ENCODE measurements at regions not wholly inside any gene's neighbourhood (a gene's known extent, or its start where the extent isn't known, plus 50 kb on each side); places are given as distances from the start of the nearest gene placed in this dataset.

GRCh38 chr3:117101697-117102096 is 392.1 kb downstream of the TUSC7 start:
- TF ChIP-seq POLR2AphosphoS5 (IDR thresholded peaks at IDR 0.05), result no peak
- no peak for TF ChIP-seq POLR2A (IDR thresholded peaks at IDR 0.05)
- TF ChIP-seq, protein P1, sequence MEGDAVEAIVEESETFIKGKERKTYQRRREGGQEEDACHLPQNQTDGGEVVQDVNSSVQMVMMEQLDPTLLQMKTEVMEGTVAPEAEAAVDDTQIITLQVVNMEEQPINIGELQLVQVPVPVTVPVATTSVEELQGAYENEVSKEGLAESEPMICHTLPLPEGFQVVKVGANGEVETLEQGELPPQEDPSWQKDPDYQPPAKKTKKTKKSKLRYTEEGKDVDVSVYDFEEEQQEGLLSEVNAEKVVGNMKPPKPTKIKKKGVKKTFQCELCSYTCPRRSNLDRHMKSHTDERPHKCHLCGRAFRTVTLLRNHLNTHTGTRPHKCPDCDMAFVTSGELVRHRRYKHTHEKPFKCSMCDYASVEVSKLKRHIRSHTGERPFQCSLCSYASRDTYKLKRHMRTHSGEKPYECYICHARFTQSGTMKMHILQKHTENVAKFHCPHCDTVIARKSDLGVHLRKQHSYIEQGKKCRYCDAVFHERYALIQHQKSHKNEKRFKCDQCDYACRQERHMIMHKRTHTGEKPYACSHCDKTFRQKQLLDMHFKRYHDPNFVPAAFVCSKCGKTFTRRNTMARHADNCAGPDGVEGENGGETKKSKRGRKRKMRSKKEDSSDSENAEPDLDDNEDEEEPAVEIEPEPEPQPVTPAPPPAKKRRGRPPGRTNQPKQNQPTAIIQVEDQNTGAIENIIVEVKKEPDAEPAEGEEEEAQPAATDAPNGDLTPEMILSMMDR (IDR thresholded peaks at IDR 0.05), result no peak
- Histone ChIP-seq H3K9me3 (no peaks in the 10 kb centered on the region), H3K36me3 (no peaks in the 10 kb centered on the region), H3K27me3 (replicated peaks; ENCODE audit: insufficient read depth) (no peaks in the 10 kb centered on the region), H3K4me1 (replicated peaks) (no peaks in the 10 kb centered on the region), H3K4me3 (no peak overlapping the region), H3K27ac (no peak overlapping the region)
- no peak for DNase-seq (ENCODE audit: low spot score)
- intact Hi-C loops (cut with DNase I), result no loop called here
- WGBS, result 100% methylated on average over 1 of the region's 1 CpG

DNA sequence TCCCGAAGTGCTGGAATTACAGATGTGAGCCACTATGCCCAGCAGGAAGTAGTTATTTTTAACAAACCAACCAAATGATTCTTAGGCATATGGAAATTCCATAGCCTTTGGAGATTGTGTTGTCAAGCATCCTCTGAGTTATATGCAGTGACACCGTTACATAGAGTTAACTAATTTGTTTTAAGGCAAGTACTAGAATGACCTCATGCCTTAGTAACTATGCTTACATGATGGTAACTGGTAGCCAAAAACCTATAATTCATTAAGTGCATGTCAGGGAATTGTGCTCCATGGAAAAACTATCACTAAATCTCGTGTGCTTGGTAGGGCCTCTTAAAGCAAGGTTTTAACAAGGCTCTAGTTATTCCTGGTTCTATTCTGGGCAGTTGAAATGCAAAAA is 392.8 kb downstream of the TUSC7 start:
- no peaks in the 10 kb centered on the region for H3K9me3 ChIP-seq
- DNase-seq (ENCODE audit: low spot score), result no peak
- H3K4me1 ChIP-seq (replicated peaks), result no peaks in the 10 kb centered on the region
- H3K27ac ChIP-seq, result no peak overlapping the region
- TF ChIP-seq POLR2A (IDR thresholded peaks at IDR 0.05) (no peak), POLR2AphosphoS5 (IDR thresholded peaks at IDR 0.05) (no peak)
- TF ChIP-seq, protein P1 (IDR thresholded peaks at IDR 0.05), result no peak
- 88% methylated on average over 3 of the region's 3 CpGs for WGBS
- no peak overlapping the region for H3K4me3 ChIP-seq
- H3K27me3 ChIP-seq (replicated peaks; ENCODE audit: insufficient read depth), result no peaks in the 10 kb centered on the region
- intact Hi-C loops (cut with DNase I), result no loop called here
- H3K36me3 ChIP-seq, result no peaks in the 10 kb centered on the region

- DNase-seq (ENCODE audit: low spot score), result no peak
- H3K27ac ChIP-seq, result no peak overlapping the region
- H3K9me3 ChIP-seq, result no peaks in the 10 kb centered on the region
- 72% methylated on average over 3 of the region's 3 CpGs for WGBS
- H3K4me1 ChIP-seq (replicated peaks), result no peaks in the 10 kb centered on the region
- no peak overlapping the region for H3K4me3 ChIP-seq
- no peak for TF ChIP-seq POLR2AphosphoS5 (IDR thresholded peaks at IDR 0.05)
- TF ChIP-seq, protein P1 (IDR thresholded peaks at IDR 0.05), result no peak
- no peak for TF ChIP-seq POLR2A (IDR thresholded peaks at IDR 0.05)
- intact Hi-C loops (cut with DNase I), result no loop called here
- H3K27me3 ChIP-seq (replicated peaks; ENCODE audit: insufficient read depth), result no peaks in the 10 kb centered on the region
- H3K36me3 ChIP-seq, result no peaks in the 10 kb centered on the region
Observed at GRCh38 chr3:117103675-117104074, 394.1 kb downstream of the TUSC7 start.

GRCh38 chr3:117104381-117104780 is 394.8 kb downstream of the TUSC7 start:
- intact Hi-C loops (cut with DNase I), result no loop called here

DNA sequence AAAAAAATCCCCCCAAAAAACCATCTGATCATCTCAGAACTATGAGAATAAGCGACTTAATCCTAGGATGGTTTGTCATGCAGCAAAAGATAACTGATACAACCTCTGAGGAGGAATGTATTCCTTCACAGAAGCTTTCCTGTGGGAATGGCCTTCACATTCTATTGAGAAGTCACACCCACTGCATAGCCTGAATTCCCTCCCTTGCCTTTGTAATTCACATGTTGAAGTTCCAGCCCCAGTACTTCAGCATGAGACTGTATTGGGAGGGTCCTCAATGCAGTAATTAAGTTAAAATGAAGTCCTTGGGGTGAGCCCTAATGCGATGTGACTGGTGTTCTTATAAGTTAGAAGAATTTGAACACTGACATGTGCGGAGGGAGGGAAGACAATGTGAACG is 395.2 kb downstream of the TUSC7 start:
- no peak for DNase-seq (ENCODE audit: low spot score)
- Histone ChIP-seq H3K36me3 (no peaks in the 10 kb centered on the region), H3K27me3 (replicated peaks; ENCODE audit: insufficient read depth) (no peaks in the 10 kb centered on the region), H3K4me1 (replicated peaks) (no peaks in the 10 kb centered on the region), H3K27ac (no peak overlapping the region), H3K4me3 (no peak overlapping the region), H3K9me3 (no peaks in the 10 kb centered on the region)
- intact Hi-C loops (cut with DNase I), result no loop called here
- 93% methylated on average over 4 of the region's 4 CpGs for WGBS
- TF ChIP-seq POLR2A (IDR thresholded peaks at IDR 0.05) (no peak), POLR2AphosphoS5 (IDR thresholded peaks at IDR 0.05) (no peak)
- TF ChIP-seq, protein P1 (IDR thresholded peaks at IDR 0.05), result no peak

More at GRCh38 chr3:117104381-117104780, 394.8 kb downstream of the TUSC7 start:
- no peak overlapping the region for H3K27ac ChIP-seq
- no peak overlapping the region for H3K4me3 ChIP-seq
- H3K9me3 ChIP-seq, result no peaks in the 10 kb centered on the region
- no peaks in the 10 kb centered on the region for H3K4me1 ChIP-seq (replicated peaks)
- 88% methylated on average over 2 of the region's 2 CpGs for WGBS
- DNase-seq (ENCODE audit: low spot score), result no peak
- H3K27me3 ChIP-seq (replicated peaks; ENCODE audit: insufficient read depth), result no peaks in the 10 kb centered on the region
- H3K36me3 ChIP-seq, result no peaks in the 10 kb centered on the region
- TF ChIP-seq POLR2AphosphoS5 (IDR thresholded peaks at IDR 0.05) (no peak), POLR2A (IDR thresholded peaks at IDR 0.05) (no peak)
- TF ChIP-seq, protein P1 (IDR thresholded peaks at IDR 0.05), result no peak

Data from prostate gland (tissue), 2 donors.